Left lung (tissue), 4 donors: ENCODE measurements at regions not wholly inside any gene's neighbourhood (a gene's known extent, or its start where the extent isn't known, plus 50 kb on each side); places are given as distances from the start of the nearest gene placed in this dataset.

Source experiments
- ATAC-seq: fragments of 200-7000 bp; cut with Tn5 transposase; one replicate; pipeline ENCODE4 v1.9.1; 2020; ENCODE audit warnings: moderate library complexity
- DNase-seq, 4 donors: peaks; one replicate each; pipeline ENCODE4 v3.0.0-alpha.2; 2013 to 2020
- H3K27ac ChIP-seq, 2 donors: fragments of 200-600 bp; sonication (generic) in 1 of 2; one replicate each; pipeline versions ENCODE4 v1.5.0 to v1.8.0; 2020 to 2021
- H3K27me3 ChIP-seq, 2 donors: fragments of 200-600 bp; sonication (generic) in 1 of 2; one replicate each; pipeline versions ENCODE4 v1.5.0 to v1.8.0; 2020 to 2021
- H3K36me3 ChIP-seq, 2 donors: fragments of 200-600 bp; sonication (generic) in 1 of 2; one replicate each; pipeline versions ENCODE4 v1.5.0 to v1.8.0; 2020 to 2021
- H3K4me1 ChIP-seq, 2 donors: fragments of 200-600 bp; one replicate each; pipeline ENCODE4 v1.8.0; 2021
- H3K4me3 ChIP-seq, 2 donors: fragments of 200-600 bp; sonication (generic) in 1 of 2; one replicate each; pipeline versions ENCODE4 v1.5.0 to v1.8.0; 2020 to 2021; ENCODE audit warnings: mild to moderate bottlenecking in 1 of 2
- H3K9me3 ChIP-seq, 2 donors: fragments of 200-600 bp; sonication (generic) in 1 of 2; one replicate each; pipeline versions ENCODE4 v1.5.0 to v1.8.0; 2020 to 2021
- CTCF ChIP-seq, 2 donors: fragments of 200-600 bp; sonication (generic) in 1 of 2; IDR thresholded peaks; one replicate each; pipeline versions ENCODE4 v1.5.0 to v1.8.0; 2021; ENCODE audit warnings: antibody characterized with exemption in 2 of 2
- intact Hi-C, 2 donors: fragments of 100-400 bp; cut with DNase I; formaldehyde crosslinking; loops; one replicate each; pipeline versions ENCODE4 v1.11.2 to v1.14.2; 2022
- donor health status: DM: no; HTN: yes; CAD: no.
- donor health status: DM: no; HTN: no; CAD: no.

GRCh38 chr3:72461787-72462186, 386.5 kb downstream of the SHQ1 start:
- ATAC-seq (peak; percentile 61), DNase-seq (peak in 1 of 4 donors; percentile 53)
- no peaks in the 10 kb centered on the region for H3K9me3 ChIP-seq
- no peak for TF ChIP-seq CTCF (IDR thresholded peaks at IDR 0.05)
- H3K27me3 ChIP-seq: no peaks in the 10 kb centered on the region
- H3K36me3 ChIP-seq: no peaks in the 10 kb centered on the region
- no peaks in the 10 kb centered on the region for H3K4me1 ChIP-seq
- H3K4me3 ChIP-seq: no peak overlapping the region
- H3K27ac ChIP-seq: no peak overlapping the region
- intact Hi-C loops: no loop called here

DNA sequence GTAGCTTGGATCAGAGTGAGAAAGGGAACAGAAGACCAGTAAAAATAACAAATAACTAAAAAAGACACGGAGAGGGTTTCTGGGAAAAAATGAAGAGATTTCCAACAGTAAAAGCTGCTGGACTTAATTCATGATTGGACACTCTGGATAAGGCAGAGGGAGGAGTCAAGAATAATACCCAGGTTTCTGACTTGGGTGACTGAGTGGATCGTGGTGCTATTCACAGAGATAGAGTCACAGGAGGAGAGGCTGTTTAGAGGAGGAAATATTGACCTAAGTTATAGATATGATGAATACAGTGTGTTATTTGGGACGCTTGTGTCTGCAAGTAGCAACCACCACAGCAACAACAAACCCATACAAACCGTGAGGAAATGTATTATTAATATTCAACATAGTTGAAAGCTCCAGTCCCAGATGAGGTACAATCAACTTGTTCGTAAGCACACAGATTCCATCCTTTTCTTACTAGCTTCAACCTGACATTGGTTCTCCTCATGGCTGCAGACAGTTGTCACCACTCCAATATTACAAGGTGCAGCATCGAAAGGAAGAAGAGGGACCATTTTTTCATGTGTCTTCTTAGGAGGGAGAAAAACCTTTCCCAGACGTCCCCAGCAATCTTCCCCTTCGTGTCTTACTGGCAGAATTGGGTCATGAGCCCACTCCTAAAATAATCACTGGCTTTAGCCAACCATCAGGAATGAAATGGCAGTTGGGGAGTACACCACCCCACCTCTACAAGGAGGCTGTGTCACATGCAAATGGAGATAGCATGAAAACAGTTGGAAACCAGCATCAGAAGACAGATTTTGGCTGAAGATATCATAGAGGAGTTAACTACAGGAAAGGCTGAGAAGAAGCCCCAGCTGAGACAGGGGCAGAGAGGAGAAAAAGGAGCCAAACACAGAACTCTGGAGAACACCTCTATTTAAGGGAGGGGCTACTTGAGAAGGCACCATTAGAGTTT, 387.8 kb downstream of the SHQ1 start:
- no peak for DNase-seq
- intact Hi-C loops: no loop called here
- TF ChIP-seq CTCF (IDR thresholded peaks at IDR 0.05): no peak
- no peaks in the 10 kb centered on the region for H3K9me3 ChIP-seq
- no peak overlapping the region for H3K4me3 ChIP-seq
- H3K27me3 ChIP-seq: no peaks in the 10 kb centered on the region
- no peaks in the 10 kb centered on the region for H3K36me3 ChIP-seq
- ATAC-seq: no peak
- H3K4me1 ChIP-seq: no peaks in the 10 kb centered on the region
- no peak overlapping the region for H3K27ac ChIP-seq

DNA sequence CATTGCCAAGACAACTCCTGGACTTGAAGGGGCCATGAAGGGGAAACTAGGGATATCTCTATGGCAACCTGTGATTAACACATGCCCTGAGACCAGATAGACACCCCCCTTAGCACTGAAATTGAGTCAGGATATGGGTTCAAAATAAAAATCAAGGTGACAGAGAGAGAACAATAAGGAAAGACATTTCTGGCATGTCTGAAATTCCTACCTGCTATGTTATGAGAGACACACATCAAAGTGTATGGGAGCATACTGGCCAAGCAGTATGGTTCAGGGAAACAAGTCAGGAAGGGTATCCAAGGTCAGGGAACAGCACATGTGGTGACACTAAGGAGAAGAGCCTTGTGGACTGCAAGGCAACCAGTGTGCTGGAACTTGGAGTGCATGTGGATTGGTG, 388.7 kb downstream of the SHQ1 start:
- peaks cover 0 to 9% of the 10 kb centered on the region in 2 donors for H3K4me1 ChIP-seq
- no peaks in the 10 kb centered on the region for H3K27me3 ChIP-seq
- DNase-seq (no peak), ATAC-seq (no peak)
- no peak for TF ChIP-seq CTCF (IDR thresholded peaks at IDR 0.05)
- H3K4me3 ChIP-seq: no peak overlapping the region
- no peaks in the 10 kb centered on the region for H3K36me3 ChIP-seq
- intact Hi-C loops: no loop called here
- no peak overlapping the region for H3K27ac ChIP-seq
- no peaks in the 10 kb centered on the region for H3K9me3 ChIP-seq

GRCh38 chr3:72458375-72458774, 389.9 kb downstream of the SHQ1 start:
- TF ChIP-seq CTCF (IDR thresholded peaks at IDR 0.05): no peak
- H3K27me3 ChIP-seq: no peaks in the 10 kb centered on the region
- no peak overlapping the region for H3K4me3 ChIP-seq
- no peak overlapping the region for H3K27ac ChIP-seq
- peaks cover 0 to 11% of the 10 kb centered on the region in 2 donors for H3K4me1 ChIP-seq
- ATAC-seq (peak; percentile 58), DNase-seq (no peak)
- H3K9me3 ChIP-seq: no peaks in the 10 kb centered on the region
- H3K36me3 ChIP-seq: no peaks in the 10 kb centered on the region
- intact Hi-C loops: no loop called here

- no peak for ATAC-seq
- Histone ChIP-seq H3K27me3 (no peaks in the 10 kb centered on the region), H3K27ac (peak overlapping the region in 1 of 2 donors; percentile 82), H3K4me1 (peaks cover 0 to 11% of the 10 kb centered on the region in 2 donors), H3K4me3 (no peak overlapping the region), H3K36me3 (no peaks in the 10 kb centered on the region), H3K9me3 (no peaks in the 10 kb centered on the region)
- intact Hi-C loops: no loop called here
- no peak for DNase-seq
- no peak for TF ChIP-seq CTCF (IDR thresholded peaks at IDR 0.05)
Measured at GRCh38 chr3:72454441-72454840, 393.8 kb downstream of the SHQ1 start.
